GM23338 (cell line): ENCODE measurements at regions not wholly inside any gene's neighbourhood (a gene's known extent, or its start where the extent isn't known, plus 50 kb on each side); places are given as distances from the start of the nearest gene placed in this dataset.

Experiments used
- ATAC-seq: fragments of 200-7000 bp; cut with Tn5 transposase; 3 replicates; pipeline ENCODE4 v1.9.1; 2020
- DNase-seq: peaks from one replicate; pipeline ENCODE4 v3.0.0-alpha.2; 2015; ENCODE audit warnings: low spot score
- H2AFZ ChIP-seq: fragments of 200-600 bp; sonication (generic); 2 replicates; pipeline ENCODE4 v1.8.0; 2016; ENCODE audit warnings: antibody characterized with exemption, mild to moderate bottlenecking, moderate library complexity
- H3F3A ChIP-seq: fragments of 200-600 bp; sonication (generic); replicated peaks from 2 replicates; pipeline ENCODE4 v1.8.0; 2017; ENCODE audit warnings: antibody characterized with exemption, mixed run types, low read depth
- H3K27ac ChIP-seq: fragments of 200-600 bp; sonication (generic); 2 replicates; pipeline ENCODE4 v1.6.1; 2016; ENCODE audit warnings: low read depth
- H3K27me3 ChIP-seq: fragments of 200-600 bp; sonication (generic); 2 replicates; pipeline ENCODE4 v1.8.0; 2016; ENCODE audit warnings: mild to moderate bottlenecking, mixed run types, moderate library complexity; ENCODE audit not compliant: insufficient read depth
- H3K36me3 ChIP-seq: fragments of 200-600 bp; sonication (generic); 2 replicates; pipeline ENCODE4 v1.8.0; 2016; ENCODE audit warnings: mild to moderate bottlenecking; ENCODE audit not compliant: insufficient read depth
- H3K4me1 ChIP-seq: fragments of 200-600 bp; sonication (generic); 2 replicates; pipeline ENCODE4 v1.8.0; 2016; ENCODE audit warnings: mild to moderate bottlenecking, moderate library complexity; ENCODE audit not compliant: insufficient read depth
- H3K4me2 ChIP-seq: fragments of 200-600 bp; sonication (generic); 2 replicates; pipeline ENCODE4 v1.7.1; 2017; ENCODE audit warnings: mixed run types
- H3K4me3 ChIP-seq: fragments of 200-600 bp; sonication (generic); 2 replicates; pipeline ENCODE4 v1.6.1; 2016; ENCODE audit warnings: mixed run types
- H3K79me2 ChIP-seq: fragments of 200-600 bp; sonication (generic); replicated peaks from 2 replicates; pipeline ENCODE4 v1.8.0; 2017; ENCODE audit warnings: mild to moderate bottlenecking; ENCODE audit not compliant: insufficient read depth
- H3K9me2 ChIP-seq: fragments of 200-600 bp; sonication (generic); 2 replicates; pipeline ENCODE4 v1.8.0; 2017; ENCODE audit not compliant: insufficient read depth
- H4K20me1 ChIP-seq: fragments of 200-600 bp; sonication (generic); replicated peaks from 2 replicates; pipeline ENCODE4 v1.8.0; 2017; ENCODE audit warnings: mild to moderate bottlenecking; ENCODE audit not compliant: insufficient read depth
- H3K27ac Mint-ChIP-seq: 2 replicates; pipeline ENCODE4 v1.8.0; 2020; ENCODE audit warnings: inconsistent platforms, mild to moderate bottlenecking, moderate library complexity, mixed read lengths
- H3K27me3 Mint-ChIP-seq: 3 replicates; pipeline ENCODE4 v1.8.0; 2022; ENCODE audit warnings: low read depth, mild to moderate bottlenecking, moderate library complexity, mixed read lengths, inconsistent platforms; ENCODE audit not compliant: insufficient read depth, poor library complexity
- H3K36me3 Mint-ChIP-seq: 3 replicates; pipeline ENCODE4 v1.8.0; 2021; ENCODE audit warnings: low read depth, mild to moderate bottlenecking, inconsistent platforms, moderate library complexity, mixed read lengths
- H3K4me1 Mint-ChIP-seq: 3 replicates; pipeline ENCODE4 v1.8.0; 2020; ENCODE audit warnings: mild to moderate bottlenecking, inconsistent platforms, mixed read lengths
- H3K4me3 Mint-ChIP-seq: 3 replicates; pipeline ENCODE4 v1.8.0; 2021; ENCODE audit warnings: moderate library complexity, mild to moderate bottlenecking, inconsistent platforms, mixed read lengths
- H3K9me3 Mint-ChIP-seq: 3 replicates; pipeline ENCODE4 v1.8.0; 2020; ENCODE audit warnings: moderate library complexity, mild to moderate bottlenecking, inconsistent platforms, mixed read lengths
- EZH2phosphoT487 ChIP-seq: fragments of 200-600 bp; sonication (generic); IDR thresholded peaks from one replicate; pipeline ENCODE4 v1.8.1; 2018; ENCODE audit warnings: antibody characterized with exemption; ENCODE audit not compliant: unreplicated experiment
- JUNB ChIP-seq: IDR thresholded peaks from one replicate; pipeline ENCODE4 v1.6.1; 2016; ENCODE audit warnings: antibody characterized with exemption; ENCODE audit not compliant: unreplicated experiment
- POLR2AphosphoS5 ChIP-seq: IDR thresholded peaks from 2 replicates; pipeline ENCODE4 v1.6.1; 2016; ENCODE audit warnings: antibody characterized with exemption, low read depth
- STAT1 ChIP-seq: IDR thresholded peaks from one replicate; pipeline ENCODE4 v1.6.1; 2016; ENCODE audit warnings: antibody characterized with exemption; ENCODE audit not compliant: unreplicated experiment
- ZNF114 ChIP-seq: fragments of 250-450 bp; sonication (Bioruptor Pico); IDR thresholded peaks from 2 replicates; pipeline ENCODE4 v1.5.0; 2020; ENCODE audit warnings: mild to moderate bottlenecking, moderate library complexity
- ZNF331 ChIP-seq: fragments of 250-450 bp; sonication (Bioruptor Pico); IDR thresholded peaks from 2 replicates; pipeline ENCODE4 v1.5.0; 2020; ENCODE audit warnings: low read depth, mild to moderate bottlenecking, moderate library complexity
- ZNF462 ChIP-seq: fragments of 250-450 bp; sonication (Bioruptor Pico); IDR thresholded peaks from 2 replicates; pipeline ENCODE4 v1.5.0; 2020; ENCODE audit warnings: mild to moderate bottlenecking, moderate library complexity
- TF ChIP-seq, protein P1 (sequence below): IDR thresholded peaks from 2 replicates; pipeline ENCODE4 v1.6.1; 2016; ENCODE audit warnings: antibody characterized with exemption

DNA sequence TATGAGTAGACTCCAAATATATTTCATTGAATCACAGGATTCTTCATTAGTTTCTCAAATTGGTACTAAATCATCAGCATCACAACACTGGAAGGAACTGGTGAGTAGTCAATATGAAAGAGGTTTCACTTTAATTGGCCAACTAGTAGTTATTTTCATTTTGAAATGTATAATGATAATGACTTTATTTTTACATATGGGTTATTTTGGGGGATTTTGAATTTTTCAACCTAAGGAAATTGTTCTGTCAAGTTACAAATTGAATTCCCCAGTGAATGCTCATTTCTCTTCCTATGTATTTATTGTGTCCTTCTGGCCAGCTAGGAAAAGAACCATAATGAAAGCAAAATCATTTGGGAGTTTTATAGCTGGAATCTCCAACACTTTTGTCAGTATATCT, 174.2 kb upstream of the ATP2B1 start (continued):
- TF ChIP-seq EZH2phosphoT487 (no peak), ZNF462 (CRISPR knock-in tag) (no peak), JUNB (no peak)
- TF ChIP-seq, protein P1, sequence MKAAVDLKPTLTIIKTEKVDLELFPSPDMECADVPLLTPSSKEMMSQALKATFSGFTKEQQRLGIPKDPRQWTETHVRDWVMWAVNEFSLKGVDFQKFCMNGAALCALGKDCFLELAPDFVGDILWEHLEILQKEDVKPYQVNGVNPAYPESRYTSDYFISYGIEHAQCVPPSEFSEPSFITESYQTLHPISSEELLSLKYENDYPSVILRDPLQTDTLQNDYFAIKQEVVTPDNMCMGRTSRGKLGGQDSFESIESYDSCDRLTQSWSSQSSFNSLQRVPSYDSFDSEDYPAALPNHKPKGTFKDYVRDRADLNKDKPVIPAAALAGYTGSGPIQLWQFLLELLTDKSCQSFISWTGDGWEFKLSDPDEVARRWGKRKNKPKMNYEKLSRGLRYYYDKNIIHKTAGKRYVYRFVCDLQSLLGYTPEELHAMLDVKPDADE = no peak

DNA sequence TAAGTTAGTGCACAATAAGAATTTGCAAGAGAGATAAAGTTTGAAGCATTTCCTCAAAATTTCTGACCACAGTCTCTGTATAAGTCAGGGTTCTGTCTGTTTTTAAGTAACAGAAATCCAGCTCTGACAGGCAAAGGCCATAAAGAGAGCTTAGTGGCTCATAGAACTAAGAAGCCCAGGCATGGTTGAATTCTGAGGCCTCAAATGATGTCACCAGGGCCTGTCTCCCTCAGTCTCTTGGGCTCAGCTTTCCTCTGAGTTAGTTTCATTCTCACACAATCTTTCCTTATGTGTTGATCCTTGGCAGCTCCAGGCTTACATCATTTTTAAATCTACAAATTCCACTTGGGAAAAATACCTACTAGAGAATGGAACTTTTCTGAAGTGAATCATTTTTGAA, 173.4 kb upstream of the ATP2B1 start:
- peaks cover 38% of the 10 kb centered on the region for H3K4me1 Mint-ChIP-seq
- Histone ChIP-seq H3K4me2 (no peak overlapping the region), H3K36me3 (no peaks in the 10 kb centered on the region), H3K4me1 (peaks cover 20% of the 10 kb centered on the region), H3F3A (no peaks in the 10 kb centered on the region), H3K4me3 (no peak overlapping the region), H3K27me3 (no peaks in the 10 kb centered on the region), H4K20me1 (no peaks in the 10 kb centered on the region), H3K9me2 (no peaks in the 10 kb centered on the region), H3K27ac (no peak overlapping the region), H2AFZ (no peak overlapping the region), H3K79me2 (no peaks in the 10 kb centered on the region)
- TF ChIP-seq STAT1 (no peak), ZNF114 (CRISPR knock-in tag) (no peak), ZNF331 (CRISPR knock-in tag) (no peak), POLR2AphosphoS5 (no peak)
- DNase-seq (no peak), ATAC-seq (no peak)
- H3K36me3 Mint-ChIP-seq = no peaks in the 10 kb centered on the region
- no peaks in the 10 kb centered on the region for H3K9me3 Mint-ChIP-seq
- no peak overlapping the region for H3K27ac Mint-ChIP-seq
- no peak overlapping the region for H3K4me3 Mint-ChIP-seq
- H3K27me3 Mint-ChIP-seq = no peaks in the 10 kb centered on the region
